ENCODE measurements at regions not wholly inside any gene's neighbourhood (a gene's known extent, or its start where the extent isn't known, plus 50 kb on each side); places are given as distances from the start of the nearest gene placed in this dataset.

DNA sequence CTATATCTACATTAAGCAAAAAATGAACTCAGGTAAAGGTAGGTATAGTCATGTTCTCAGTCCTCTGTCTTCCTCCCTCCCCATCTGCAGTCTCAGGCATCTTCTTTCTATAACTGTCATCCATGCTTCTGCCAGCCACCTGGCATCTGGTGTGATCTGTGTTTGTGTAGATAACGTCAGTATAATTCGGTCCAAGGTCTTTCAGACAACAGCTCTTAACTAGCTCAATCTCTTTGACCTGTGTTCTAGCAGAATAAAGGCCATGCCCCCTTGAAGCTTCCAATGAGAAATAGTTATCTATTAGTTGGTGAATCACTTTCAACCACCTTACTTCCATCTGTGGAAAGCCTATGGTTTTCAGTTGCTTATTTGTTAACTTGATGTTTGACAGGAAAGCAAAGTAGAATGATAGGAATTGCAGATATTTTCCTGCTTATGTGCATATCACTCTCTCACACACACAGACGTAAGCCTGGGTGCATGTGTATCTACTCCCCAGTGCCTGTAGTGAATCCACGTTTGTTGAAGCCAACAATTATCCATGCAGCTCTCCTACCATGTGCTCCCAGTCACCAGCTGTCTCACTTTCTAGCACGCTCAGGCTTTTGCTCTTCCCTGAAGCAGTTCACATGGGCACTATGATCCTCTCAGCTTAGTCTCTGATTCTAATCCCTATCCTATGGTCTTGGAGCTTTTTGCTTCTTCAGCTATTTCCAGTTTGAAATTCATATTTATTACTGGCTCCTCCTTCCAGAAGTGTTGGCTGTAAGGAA, 433.7 kb upstream of the MANEA start:
- Mint-ChIP-seq H3K27ac (no peak overlapping the region), H3K27me3 (no peaks in the 10 kb centered on the region), H3K9me3 (peaks cover 0 to 8% (median 2%) of the 10 kb centered on the region in 7 donors), H3K4me3 (no peak overlapping the region), H3K36me3 (no peaks in the 10 kb centered on the region), H3K4me1 (no peaks in the 10 kb centered on the region)
- no peak for DNase-seq
- no peak for ATAC-seq (ENCODE audit: low read depth in 2 of 2)
- H3K9me3 ChIP-seq (ENCODE audit: control insufficient read depth in 2 of 2, low read length in 2 of 2) = no peaks in the 10 kb centered on the region
- H3K27ac ChIP-seq (ENCODE audit: insufficient read depth, low read length, poor library complexity, severe bottlenecking) = no peak overlapping the region
- no peaks in the 10 kb centered on the region for H3K27me3 ChIP-seq (ENCODE audit: control insufficient read depth, insufficient read depth, low read length)
- H3K4me3 ChIP-seq (ENCODE audit: low read depth, low read length) = no peak overlapping the region
- no peaks in the 10 kb centered on the region for H3K4me1 ChIP-seq (ENCODE audit: control insufficient read depth, insufficient read depth, low read length, poor library complexity, severe bottlenecking)
- no peaks in the 10 kb centered on the region for H3K36me3 ChIP-seq (ENCODE audit: control insufficient read depth, insufficient read depth, low read length)

DNA sequence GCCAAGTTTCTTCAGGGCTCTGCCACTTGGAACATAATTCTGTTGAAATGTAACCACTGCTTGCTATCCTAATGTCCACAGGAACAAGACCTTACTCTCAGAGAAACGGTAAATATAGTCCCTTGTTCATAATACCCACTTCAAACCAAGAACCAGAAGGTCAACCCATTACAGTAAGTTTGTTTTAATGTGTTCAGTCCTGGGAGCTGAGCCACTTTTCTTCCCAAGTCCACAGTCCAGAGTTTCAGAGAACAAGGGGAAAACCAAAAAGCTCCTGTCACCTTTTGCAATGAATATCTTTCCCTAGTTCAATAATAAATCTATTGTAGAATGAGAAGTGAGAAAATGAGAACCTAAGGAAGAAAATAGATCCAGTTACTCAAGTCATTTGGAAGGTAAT, 431.9 kb upstream of the MANEA start:
- H3K27ac ChIP-seq (ENCODE audit: insufficient read depth, low read length, poor library complexity, severe bottlenecking) = no peak overlapping the region
- H3K4me1 ChIP-seq (ENCODE audit: control insufficient read depth, insufficient read depth, low read length, poor library complexity, severe bottlenecking) = no peaks in the 10 kb centered on the region
- peaks cover 0 to 11% (median 3%) of the 10 kb centered on the region in 7 donors for H3K9me3 Mint-ChIP-seq
- H3K4me3 Mint-ChIP-seq = no peak overlapping the region
- no peaks in the 10 kb centered on the region for H3K4me1 Mint-ChIP-seq
- no peak for ATAC-seq (ENCODE audit: low read depth in 2 of 2)
- no peak overlapping the region for H3K27ac Mint-ChIP-seq
- H3K36me3 ChIP-seq (ENCODE audit: control insufficient read depth, insufficient read depth, low read length) = no peaks in the 10 kb centered on the region
- no peaks in the 10 kb centered on the region for H3K27me3 ChIP-seq (ENCODE audit: control insufficient read depth, insufficient read depth, low read length)
- H3K36me3 Mint-ChIP-seq = no peaks in the 10 kb centered on the region
- DNase-seq = no peak
- no peak overlapping the region for H3K4me3 ChIP-seq (ENCODE audit: low read depth, low read length)
- no peaks in the 10 kb centered on the region for H3K9me3 ChIP-seq (ENCODE audit: control insufficient read depth in 2 of 2, low read length in 2 of 2)
- H3K27me3 Mint-ChIP-seq = no peaks in the 10 kb centered on the region

DNA sequence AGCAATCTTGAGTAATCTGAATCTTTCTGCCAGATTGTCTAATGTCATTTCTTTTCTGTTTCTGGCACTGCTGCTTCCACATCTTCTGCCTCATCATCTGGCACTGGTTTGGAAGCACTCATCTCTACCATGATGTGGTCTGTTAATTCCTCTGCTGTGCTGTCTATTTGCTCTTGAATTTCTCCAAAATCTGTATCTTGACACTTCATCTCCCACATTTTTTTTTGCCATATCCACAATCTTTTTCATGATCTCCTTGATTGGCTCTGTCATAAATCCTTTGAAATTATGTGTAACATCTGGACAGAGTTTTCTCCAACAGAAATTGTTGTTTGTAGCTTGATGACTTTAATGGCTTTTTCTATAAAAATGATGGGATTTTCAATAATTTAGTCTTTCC, 417.8 kb upstream of the MANEA start:
- ATAC-seq (ENCODE audit: low read depth in 2 of 2) (no peak), DNase-seq (no peak)
- H3K36me3 ChIP-seq (ENCODE audit: control insufficient read depth, insufficient read depth, low read length) = no peaks in the 10 kb centered on the region
- H3K27ac ChIP-seq (ENCODE audit: insufficient read depth, low read length, poor library complexity, severe bottlenecking) = no peak overlapping the region
- H3K4me3 ChIP-seq (ENCODE audit: low read depth, low read length) = no peak overlapping the region
- no peaks in the 10 kb centered on the region for H3K27me3 Mint-ChIP-seq
- no peaks in the 10 kb centered on the region for H3K4me1 Mint-ChIP-seq
- H3K9me3 ChIP-seq (ENCODE audit: control insufficient read depth in 2 of 2, low read length in 2 of 2) = no peaks in the 10 kb centered on the region
- no peaks in the 10 kb centered on the region for H3K27me3 ChIP-seq (ENCODE audit: control insufficient read depth, insufficient read depth, low read length)
- peaks cover 0 to 8% (median 1%) of the 10 kb centered on the region in 7 donors for H3K9me3 Mint-ChIP-seq
- no peak overlapping the region for H3K27ac Mint-ChIP-seq
- H3K4me1 ChIP-seq (ENCODE audit: control insufficient read depth, insufficient read depth, low read length, poor library complexity, severe bottlenecking) = no peaks in the 10 kb centered on the region
- no peaks in the 10 kb centered on the region for H3K36me3 Mint-ChIP-seq
- no peak overlapping the region for H3K4me3 Mint-ChIP-seq

DNA sequence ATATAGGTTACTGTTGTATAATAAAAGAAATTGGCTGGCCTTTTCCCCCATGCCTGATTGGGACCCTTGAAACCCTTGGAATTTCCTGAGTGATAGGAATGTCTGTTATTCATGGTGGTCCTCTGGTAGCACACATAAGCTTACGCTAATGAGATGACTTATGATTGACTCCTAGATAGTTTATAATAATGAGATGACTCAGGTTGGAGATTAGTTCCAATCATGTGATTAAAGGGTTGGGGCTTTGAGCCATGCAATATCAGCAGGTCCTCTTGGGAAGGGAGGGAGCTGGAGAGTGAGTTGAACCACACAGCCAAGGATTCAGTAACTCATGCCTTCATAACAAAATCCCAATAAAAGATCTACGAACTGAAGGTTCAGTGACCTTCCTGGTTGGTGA, 407.6 kb upstream of the MANEA start:
- Mint-ChIP-seq H3K36me3 (no peaks in the 10 kb centered on the region), H3K4me1 (no peaks in the 10 kb centered on the region), H3K27ac (no peak overlapping the region), H3K27me3 (no peaks in the 10 kb centered on the region), H3K4me3 (no peak overlapping the region), H3K9me3 (peaks cover 0 to 6% (median 0%) of the 10 kb centered on the region in 7 donors)
- no peak for DNase-seq
- Histone ChIP-seq H3K4me3 (ENCODE audit: low read depth, low read length) (no peak overlapping the region), H3K27me3 (ENCODE audit: control insufficient read depth, insufficient read depth, low read length) (no peaks in the 10 kb centered on the region), H3K9me3 (ENCODE audit: control insufficient read depth in 2 of 2, low read length in 2 of 2) (no peaks in the 10 kb centered on the region), H3K4me1 (ENCODE audit: control insufficient read depth, insufficient read depth, low read length, poor library complexity, severe bottlenecking) (no peaks in the 10 kb centered on the region), H3K27ac (ENCODE audit: insufficient read depth, low read length, poor library complexity, severe bottlenecking) (no peak overlapping the region), H3K36me3 (ENCODE audit: control insufficient read depth, insufficient read depth, low read length) (no peaks in the 10 kb centered on the region)
- no peak for ATAC-seq (ENCODE audit: low read depth in 2 of 2)

DNA sequence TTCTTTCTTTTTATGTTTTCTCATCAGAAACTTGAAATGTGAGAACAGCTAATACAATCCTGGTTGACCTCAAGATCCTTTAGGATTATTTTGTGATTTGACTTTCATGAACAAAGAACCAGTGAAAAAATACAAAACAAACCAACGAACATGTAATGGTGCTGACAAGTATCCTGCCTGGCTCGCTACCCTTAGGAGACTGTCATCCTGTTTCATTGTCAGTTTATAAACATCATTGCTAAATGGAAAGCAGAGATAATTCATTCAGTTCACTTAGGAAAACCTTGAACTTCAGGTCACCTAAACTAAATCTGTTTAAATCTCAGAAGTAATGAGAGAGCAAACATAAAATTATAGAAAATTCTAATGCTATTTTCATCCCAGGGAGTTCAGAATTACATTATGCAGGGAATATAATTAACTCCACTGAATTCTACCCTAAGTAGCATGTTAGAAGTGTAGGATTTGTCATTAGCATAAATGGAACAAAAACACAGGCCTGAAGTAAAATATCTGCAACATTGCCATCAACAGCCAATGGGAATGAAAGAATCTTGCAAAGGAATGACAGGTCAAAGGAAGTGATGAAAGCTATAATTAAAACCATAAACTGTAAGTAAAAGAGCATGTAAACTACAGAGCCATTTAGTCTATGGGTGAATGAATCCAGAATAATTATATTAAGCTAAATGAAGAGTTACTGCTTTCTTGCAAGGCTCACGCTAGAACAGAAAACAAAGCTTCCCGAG, 401.2 kb upstream of the MANEA start:
- H3K27ac ChIP-seq (ENCODE audit: insufficient read depth, low read length, poor library complexity, severe bottlenecking) = no peak overlapping the region
- H3K9me3 ChIP-seq (ENCODE audit: control insufficient read depth in 2 of 2, low read length in 2 of 2) = no peaks in the 10 kb centered on the region
- ATAC-seq (ENCODE audit: low read depth in 2 of 2) (no peak), DNase-seq (no peak)
- Mint-ChIP-seq H3K9me3 (peaks cover 0 to 3% (median 0%) of the 10 kb centered on the region in 7 donors), H3K27ac (no peak overlapping the region), H3K4me3 (no peak overlapping the region), H3K36me3 (no peaks in the 10 kb centered on the region), H3K27me3 (no peaks in the 10 kb centered on the region), H3K4me1 (no peaks in the 10 kb centered on the region)
- H3K27me3 ChIP-seq (ENCODE audit: control insufficient read depth, insufficient read depth, low read length) = no peaks in the 10 kb centered on the region
- H3K4me1 ChIP-seq (ENCODE audit: control insufficient read depth, insufficient read depth, low read length, poor library complexity, severe bottlenecking) = no peaks in the 10 kb centered on the region
- no peak overlapping the region for H3K4me3 ChIP-seq (ENCODE audit: low read depth, low read length)
- H3K36me3 ChIP-seq (ENCODE audit: control insufficient read depth, insufficient read depth, low read length) = no peaks in the 10 kb centered on the region

DNA sequence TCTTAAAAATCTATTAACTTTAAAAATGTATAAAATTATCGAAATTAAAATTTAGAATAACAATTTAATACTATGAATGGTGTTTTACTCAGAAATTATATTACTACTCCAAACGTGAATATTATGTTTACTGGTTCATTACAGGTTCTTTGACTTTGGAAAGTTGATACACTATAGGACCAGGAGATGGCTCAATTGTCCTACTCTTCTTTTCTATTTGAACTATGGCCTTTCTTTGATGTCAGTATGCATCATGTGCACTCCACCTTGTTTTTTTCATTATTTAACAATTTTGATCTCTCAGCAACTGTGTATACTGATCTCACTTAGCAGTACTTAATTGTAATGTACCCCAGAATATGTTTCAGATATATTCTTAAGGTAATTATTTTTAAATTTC, 391.5 kb upstream of the MANEA start:
- Mint-ChIP-seq H3K27me3 (no peaks in the 10 kb centered on the region), H3K4me1 (no peaks in the 10 kb centered on the region), H3K27ac (no peak overlapping the region), H3K4me3 (no peak overlapping the region), H3K9me3 (peaks cover 0 to 5% (median 0%) of the 10 kb centered on the region in 7 donors), H3K36me3 (no peaks in the 10 kb centered on the region)
- no peaks in the 10 kb centered on the region for H3K9me3 ChIP-seq (ENCODE audit: control insufficient read depth in 2 of 2, low read length in 2 of 2)
- no peaks in the 10 kb centered on the region for H3K4me1 ChIP-seq (ENCODE audit: control insufficient read depth, insufficient read depth, low read length, poor library complexity, severe bottlenecking)
- H3K27ac ChIP-seq (ENCODE audit: insufficient read depth, low read length, poor library complexity, severe bottlenecking) = no peak overlapping the region
- no peak overlapping the region for H3K4me3 ChIP-seq (ENCODE audit: low read depth, low read length)
- no peaks in the 10 kb centered on the region for H3K27me3 ChIP-seq (ENCODE audit: control insufficient read depth, insufficient read depth, low read length)
- no peak for ATAC-seq (ENCODE audit: low read depth in 2 of 2)
- DNase-seq = no peak
- no peaks in the 10 kb centered on the region for H3K36me3 ChIP-seq (ENCODE audit: control insufficient read depth, insufficient read depth, low read length)

DNA sequence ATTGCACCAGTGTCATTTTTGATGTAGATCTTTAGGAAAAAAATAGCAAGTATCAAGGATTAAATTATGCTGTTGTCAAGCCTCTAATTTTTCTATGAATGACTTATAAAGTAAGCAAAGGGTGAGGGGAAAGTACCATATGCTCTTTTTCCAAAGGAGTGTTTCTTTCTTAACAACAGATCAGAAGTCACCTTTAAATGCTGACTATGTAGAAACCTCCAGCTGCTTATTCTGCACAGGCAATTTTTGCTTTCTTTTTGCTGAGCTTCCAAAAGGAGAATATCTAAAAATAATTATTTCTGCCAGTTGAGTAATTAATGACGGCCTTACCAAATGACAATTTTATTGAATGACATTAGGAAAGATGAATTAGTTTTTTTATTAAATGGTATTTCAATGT, 390.6 kb upstream of the MANEA start:
- ATAC-seq (ENCODE audit: low read depth in 2 of 2) = no peak
- H3K9me3 ChIP-seq (ENCODE audit: control insufficient read depth in 2 of 2, low read length in 2 of 2) = no peaks in the 10 kb centered on the region
- Mint-ChIP-seq H3K4me1 (no peaks in the 10 kb centered on the region), H3K9me3 (peaks cover 0 to 4% (median 0%) of the 10 kb centered on the region in 7 donors), H3K27ac (no peak overlapping the region), H3K27me3 (no peaks in the 10 kb centered on the region), H3K4me3 (no peak overlapping the region), H3K36me3 (no peaks in the 10 kb centered on the region)
- H3K36me3 ChIP-seq (ENCODE audit: control insufficient read depth, insufficient read depth, low read length) = no peaks in the 10 kb centered on the region
- no peaks in the 10 kb centered on the region for H3K27me3 ChIP-seq (ENCODE audit: control insufficient read depth, insufficient read depth, low read length)
- no peak for DNase-seq
- H3K4me1 ChIP-seq (ENCODE audit: control insufficient read depth, insufficient read depth, low read length, poor library complexity, severe bottlenecking) = no peaks in the 10 kb centered on the region
- no peak overlapping the region for H3K4me3 ChIP-seq (ENCODE audit: low read depth, low read length)
- no peak overlapping the region for H3K27ac ChIP-seq (ENCODE audit: insufficient read depth, low read length, poor library complexity, severe bottlenecking)

DNA sequence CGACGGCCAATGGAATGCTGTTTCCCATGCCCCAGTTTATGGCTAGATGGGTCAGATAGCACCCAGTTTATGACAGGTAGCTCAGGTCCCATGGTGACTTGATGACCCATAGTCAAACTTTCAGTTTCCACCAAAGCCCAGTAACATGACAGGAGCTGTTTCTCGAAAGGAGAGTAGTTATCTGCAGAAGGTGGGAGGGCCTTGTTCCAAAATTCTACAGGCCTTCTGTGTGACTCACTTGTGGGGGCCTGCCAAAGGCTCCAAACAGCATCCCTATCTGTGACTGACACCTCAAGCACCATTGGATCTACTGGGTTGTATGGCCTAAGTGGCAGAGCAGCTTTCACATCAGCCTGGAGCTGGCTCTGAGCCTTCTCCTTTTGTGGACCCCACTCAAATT, 379.7 kb upstream of the MANEA start:
- no peak overlapping the region for H3K4me3 Mint-ChIP-seq
- no peaks in the 10 kb centered on the region for H3K27me3 Mint-ChIP-seq
- DNase-seq = no peak
- H3K4me3 ChIP-seq (ENCODE audit: low read depth, low read length) = no peak overlapping the region
- no peak overlapping the region for H3K27ac Mint-ChIP-seq
- peaks cover 0 to 5% (median 0%) of the 10 kb centered on the region in 7 donors for H3K9me3 Mint-ChIP-seq
- no peaks in the 10 kb centered on the region for H3K4me1 ChIP-seq (ENCODE audit: control insufficient read depth, insufficient read depth, low read length, poor library complexity, severe bottlenecking)
- H3K36me3 ChIP-seq (ENCODE audit: control insufficient read depth, insufficient read depth, low read length) = no peaks in the 10 kb centered on the region
- ATAC-seq (ENCODE audit: low read depth in 2 of 2) = no peak
- no peaks in the 10 kb centered on the region for H3K36me3 Mint-ChIP-seq
- no peaks in the 10 kb centered on the region for H3K4me1 Mint-ChIP-seq
- H3K27me3 ChIP-seq (ENCODE audit: control insufficient read depth, insufficient read depth, low read length) = no peaks in the 10 kb centered on the region
- no peak overlapping the region for H3K27ac ChIP-seq (ENCODE audit: insufficient read depth, low read length, poor library complexity, severe bottlenecking)
- no peaks in the 10 kb centered on the region for H3K9me3 ChIP-seq (ENCODE audit: control insufficient read depth in 2 of 2, low read length in 2 of 2)
